Caco-2 (cell line): ENCODE measurements at regions not wholly inside any gene's neighbourhood (a gene's known extent, or its start where the extent isn't known, plus 50 kb on each side); places are given as distances from the start of the nearest gene placed in this dataset.
A peak's percentile ranks its signal among the peaks of the same experiment; 100 is the strongest.

Experiments
- BruUV-seq: library from RNA; stranded (reverse); fragments of 400-500 nt; replicated peaks from 2 replicates; lab custom pipeline; 2021; lab: Mats Ljungman, UMichigan
- CTCF ChIA-PET: fragments of 300-600 bp; sonication (Branson Sonifier 250); formaldehyde crosslinking; loops from one replicate; lab custom pipeline; 2022; ENCODE audit warnings: antibody characterized with exemption; lab: Charles Lee
- POLR2A ChIA-PET: fragments of 300-600 bp; sonication (Branson Sonifier 250); formaldehyde crosslinking; loops from one replicate; lab custom pipeline; 2022; ENCODE audit warnings: antibody characterized with exemption; lab: Charles Lee
- DNase-seq, 2 experiments: peaks; one replicate each; pipeline versions ENCODE4 v3.0.0 to v3.0.0-alpha.2; 2020 to 2022
- H3K27me3 ChIP-seq: replicated peaks from 2 replicates; pipeline ENCODE4 v1.6.0; 2011; ENCODE audit warnings: low read length; ENCODE audit not compliant: control insufficient read depth, insufficient read depth
- H3K36me3 ChIP-seq: 2 replicates; pipeline ENCODE4 v1.5.1; 2011; ENCODE audit warnings: low read length; ENCODE audit not compliant: control insufficient read depth, insufficient read depth
- H3K4me1 ChIP-seq: fragments of 250-450 bp; sonication (Bioruptor Pico); 2 replicates; pipeline ENCODE4 v1.5.1; 2020; ENCODE audit warnings: mild to moderate bottlenecking
- H3K4me3 ChIP-seq: 2 replicates; pipeline ENCODE4 v1.5.1; 2011; ENCODE audit warnings: low read depth, mild to moderate bottlenecking, control low read depth, low read length
- H3K9me3 ChIP-seq: fragments of 250-450 bp; sonication (Bioruptor Pico); 2 replicates; pipeline ENCODE4 v1.5.1; 2020; ENCODE audit warnings: mild to moderate bottlenecking, moderate library complexity
- H3K27ac Mint-ChIP-seq: one replicate; pipeline ENCODE4 v1.8.0; 2022; ENCODE audit warnings: mixed read lengths; ENCODE audit not compliant: unreplicated experiment
- H3K27me3 Mint-ChIP-seq: one replicate; pipeline ENCODE4 v1.8.0; 2022; ENCODE audit warnings: mixed read lengths; ENCODE audit not compliant: insufficient read depth, unreplicated experiment
- H3K36me3 Mint-ChIP-seq: one replicate; pipeline ENCODE4 v1.8.0; 2022; ENCODE audit warnings: mild to moderate bottlenecking, mixed read lengths; ENCODE audit not compliant: insufficient read depth, unreplicated experiment
- H3K4me1 Mint-ChIP-seq: one replicate; pipeline ENCODE4 v1.8.0; 2022; ENCODE audit warnings: low read depth, mixed read lengths; ENCODE audit not compliant: unreplicated experiment
- H3K4me3 Mint-ChIP-seq: one replicate; pipeline ENCODE4 v1.8.0; 2022; ENCODE audit warnings: mild to moderate bottlenecking, moderate library complexity, mixed read lengths; ENCODE audit not compliant: unreplicated experiment
- H3K9me3 Mint-ChIP-seq: one replicate; pipeline ENCODE4 v1.8.0; 2022; ENCODE audit warnings: mixed read lengths; ENCODE audit not compliant: unreplicated experiment
- intact Hi-C: fragments of 100-400 bp; cut with micrococcal nuclease; formaldehyde crosslinking; loops from one replicate; pipeline ENCODE4 v1.10.0; 2022; ENCODE audit not compliant: unreplicated experiment
- TF ChIP-seq, protein P1 (sequence below), 2 experiments: fragments of 200-600 bp in 1 of 2; IDR thresholded peaks; 1 replicate in 1 of 2; 2 replicates in 1 of 2; pipeline versions ENCODE4 v1.5.1 to v1.8.0; 2011 to 2022; ENCODE audit warnings: antibody characterized with exemption in 1 of 2, control low read depth in 1 of 2, inconsistent platforms in 1 of 2, low read depth in 1 of 2, low read length in 1 of 2, mild to moderate bottlenecking in 1 of 2, moderate library complexity in 1 of 2; ENCODE audit not compliant: insufficient read depth in 1 of 2, severe bottlenecking in 1 of 2, unreplicated experiment in 1 of 2

DNA sequence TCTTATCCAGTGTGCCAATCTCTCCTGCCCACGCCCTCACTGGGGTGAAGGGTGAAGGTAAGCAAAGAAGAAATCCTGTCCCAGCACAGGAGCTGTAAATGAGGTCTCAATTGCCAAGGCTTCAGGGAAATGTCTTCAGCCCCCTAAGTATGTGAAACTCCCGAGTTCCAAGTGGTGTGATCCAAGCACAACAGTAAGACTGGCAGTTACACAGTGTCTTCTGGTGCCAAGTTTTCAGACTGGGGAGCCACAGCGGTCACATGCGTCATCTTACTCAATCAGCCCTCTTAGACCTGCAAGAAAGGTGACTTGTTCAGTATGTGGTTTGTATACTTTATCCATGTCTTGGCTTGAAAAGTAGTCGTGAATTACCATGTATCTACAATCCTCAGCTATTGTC lies 55.0 kb upstream of the SPRED2 start:
- POLR2A ChIA-PET: no interaction called here
- BruUV-seq: no TSS peak
- peaks cover 9% of the 10 kb centered on the region for H3K4me1 Mint-ChIP-seq
- peaks cover 11% of the 10 kb centered on the region for H3K9me3 Mint-ChIP-seq
- CTCF ChIA-PET: interaction anchor here (0.6 kb wide), 1 partner anchor 186 kb away, joined by 3 read pairs; no protein-coding TSS in a partner anchor
- H3K4me1 ChIP-seq: no peaks in the 10 kb centered on the region
- H3K36me3 Mint-ChIP-seq: peaks cover 6% of the 10 kb centered on the region
- H3K4me3 Mint-ChIP-seq: no peak overlapping the region
- TF ChIP-seq, protein P1, sequence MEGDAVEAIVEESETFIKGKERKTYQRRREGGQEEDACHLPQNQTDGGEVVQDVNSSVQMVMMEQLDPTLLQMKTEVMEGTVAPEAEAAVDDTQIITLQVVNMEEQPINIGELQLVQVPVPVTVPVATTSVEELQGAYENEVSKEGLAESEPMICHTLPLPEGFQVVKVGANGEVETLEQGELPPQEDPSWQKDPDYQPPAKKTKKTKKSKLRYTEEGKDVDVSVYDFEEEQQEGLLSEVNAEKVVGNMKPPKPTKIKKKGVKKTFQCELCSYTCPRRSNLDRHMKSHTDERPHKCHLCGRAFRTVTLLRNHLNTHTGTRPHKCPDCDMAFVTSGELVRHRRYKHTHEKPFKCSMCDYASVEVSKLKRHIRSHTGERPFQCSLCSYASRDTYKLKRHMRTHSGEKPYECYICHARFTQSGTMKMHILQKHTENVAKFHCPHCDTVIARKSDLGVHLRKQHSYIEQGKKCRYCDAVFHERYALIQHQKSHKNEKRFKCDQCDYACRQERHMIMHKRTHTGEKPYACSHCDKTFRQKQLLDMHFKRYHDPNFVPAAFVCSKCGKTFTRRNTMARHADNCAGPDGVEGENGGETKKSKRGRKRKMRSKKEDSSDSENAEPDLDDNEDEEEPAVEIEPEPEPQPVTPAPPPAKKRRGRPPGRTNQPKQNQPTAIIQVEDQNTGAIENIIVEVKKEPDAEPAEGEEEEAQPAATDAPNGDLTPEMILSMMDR (IDR thresholded peaks at IDR 0.05; ENCODE audit: insufficient read depth in 1 of 2, low read depth in 1 of 2, low read length in 1 of 2, severe bottlenecking in 1 of 2, unreplicated experiment in 1 of 2): no peak
- peaks cover 4% of the 10 kb centered on the region; the same call in 1 of the 2 replicates for H3K9me3 ChIP-seq
- H3K36me3 ChIP-seq: no peaks in the 10 kb centered on the region
- intact Hi-C loops: no loop called here
- no peaks in the 10 kb centered on the region for H3K27me3 ChIP-seq
- no peak for DNase-seq
- no peaks in the 10 kb centered on the region for H3K27me3 Mint-ChIP-seq
- H3K4me3 ChIP-seq: no peak overlapping the region
- H3K27ac Mint-ChIP-seq: no peak overlapping the region

DNA sequence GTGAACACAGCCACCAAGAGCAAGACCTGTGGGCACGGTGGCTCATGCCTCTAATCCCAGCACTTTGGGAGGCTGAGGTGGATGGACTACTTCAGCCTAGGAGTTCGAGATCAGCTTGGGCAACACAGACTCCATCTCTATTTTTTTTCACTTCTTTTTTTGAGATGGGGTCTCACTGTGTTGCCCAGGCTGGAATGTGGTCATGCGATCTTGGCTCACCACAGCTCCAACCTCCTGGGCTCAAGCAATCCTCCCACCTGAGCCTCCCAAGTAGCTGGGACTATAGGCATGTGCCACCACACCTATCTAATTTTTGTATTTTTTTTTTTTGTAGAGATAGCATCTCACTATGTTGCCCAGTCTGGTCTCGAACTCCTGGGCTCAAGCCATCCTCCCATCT lies 54.4 kb upstream of the SPRED2 start:
- Mint-ChIP-seq H3K27me3 (no peaks in the 10 kb centered on the region), H3K4me1 (peaks cover 9% of the 10 kb centered on the region), H3K36me3 (peaks cover 6% of the 10 kb centered on the region), H3K27ac (no peak overlapping the region), H3K9me3 (peaks cover 11% of the 10 kb centered on the region), H3K4me3 (no peak overlapping the region)
- Histone ChIP-seq H3K4me1 (no peaks in the 10 kb centered on the region), H3K9me3 (peaks cover 4% of the 10 kb centered on the region; the same call in 1 of the 2 replicates), H3K4me3 (no peak overlapping the region), H3K27me3 (no peaks in the 10 kb centered on the region), H3K36me3 (no peaks in the 10 kb centered on the region)
- TF ChIP-seq, protein P1 (IDR thresholded peaks at IDR 0.05; ENCODE audit: insufficient read depth in 1 of 2, low read depth in 1 of 2, low read length in 1 of 2, severe bottlenecking in 1 of 2, unreplicated experiment in 1 of 2): no peak
- intact Hi-C loops: no loop called here
- POLR2A ChIA-PET: no interaction called here
- BruUV-seq: no TSS peak
- DNase-seq: no peak
- CTCF ChIA-PET: no interaction called here

DNA sequence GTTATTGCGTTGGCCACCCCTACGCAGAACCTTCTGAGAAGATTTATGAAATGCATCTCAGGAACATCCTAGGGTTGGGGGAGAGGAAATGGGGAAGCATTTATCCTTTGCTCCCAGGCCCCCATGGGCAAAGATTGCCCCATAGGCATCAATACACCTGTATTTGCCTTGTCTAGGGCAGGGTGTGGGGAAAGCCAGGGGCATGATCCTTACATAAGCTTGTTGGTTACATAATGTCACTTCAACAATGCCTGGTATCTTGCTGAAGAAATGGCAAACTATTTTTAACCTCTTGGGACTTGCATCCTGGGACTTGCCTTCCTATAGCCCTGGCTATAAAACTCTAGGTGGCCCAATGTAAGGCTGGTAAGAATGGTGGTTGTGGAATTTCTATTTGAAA lies 53.9 kb upstream of the SPRED2 start:
- peaks cover 4% of the 10 kb centered on the region; the same call in 1 of the 2 replicates for H3K9me3 ChIP-seq
- H3K36me3 Mint-ChIP-seq: peaks cover 6% of the 10 kb centered on the region
- no peak overlapping the region for H3K4me3 Mint-ChIP-seq
- TF ChIP-seq, protein P1 (IDR thresholded peaks at IDR 0.05; ENCODE audit: insufficient read depth in 1 of 2, low read depth in 1 of 2, low read length in 1 of 2, severe bottlenecking in 1 of 2, unreplicated experiment in 1 of 2): no peak
- H3K4me1 Mint-ChIP-seq: peaks cover 9% of the 10 kb centered on the region
- DNase-seq: peak in 1 of 2 experiments; percentile 23
- no peak overlapping the region for H3K4me3 ChIP-seq
- no TSS peak for BruUV-seq
- peaks cover 11% of the 10 kb centered on the region for H3K9me3 Mint-ChIP-seq
- no peaks in the 10 kb centered on the region for H3K4me1 ChIP-seq
- ChIA-PET POLR2A (no interaction called here), CTCF (no interaction called here)
- no peaks in the 10 kb centered on the region for H3K36me3 ChIP-seq
- no peaks in the 10 kb centered on the region for H3K27me3 ChIP-seq
- H3K27ac Mint-ChIP-seq: no peak overlapping the region
- no peaks in the 10 kb centered on the region for H3K27me3 Mint-ChIP-seq
- intact Hi-C loops: no loop called here
